ENCODE measurements at regions not wholly inside any gene's neighbourhood (a gene's known extent, or its start where the extent isn't known, plus 50 kb on each side); places are given as distances from the start of the nearest gene placed in this dataset.

GRCh38 chr3:130242850-130243569, 102.5 kb upstream of the COL6A5 start:
- H3K4me3 ChIP-seq (ENCODE audit: low read depth, low read length): no peak overlapping the region
- no peak for TF ChIP-seq CTCF (IDR thresholded peaks at IDR 0.05; ENCODE audit: low read depth, low read length)

- no peak for TF ChIP-seq CTCF (IDR thresholded peaks at IDR 0.05; ENCODE audit: low read depth, low read length)
- H3K4me3 ChIP-seq (ENCODE audit: low read depth, low read length): no peak overlapping the region
Measured at GRCh38 chr3:130243808-130244207, 101.7 kb upstream of the COL6A5 start.

- TF ChIP-seq CTCF (IDR thresholded peaks at IDR 0.05; ENCODE audit: low read depth, low read length): no peak
- H3K4me3 ChIP-seq (ENCODE audit: low read depth, low read length): no peak overlapping the region
Measured at GRCh38 chr3:130250982-130251381, 94.5 kb upstream of the COL6A5 start.

GRCh38 chr3:130255442-130255841, 90.0 kb upstream of the COL6A5 start:
- TF ChIP-seq CTCF (IDR thresholded peaks at IDR 0.05; ENCODE audit: low read depth, low read length): no peak
- no peak overlapping the region for H3K4me3 ChIP-seq (ENCODE audit: low read depth, low read length)

GRCh38 chr3:130256821-130257340, 88.6 kb upstream of the COL6A5 start:
- H3K4me3 ChIP-seq (ENCODE audit: low read depth, low read length): no peak overlapping the region
- no peak for TF ChIP-seq CTCF (IDR thresholded peaks at IDR 0.05; ENCODE audit: low read depth, low read length)

GRCh38 chr3:130258532-130258952, 86.9 kb upstream of the COL6A5 start:
- TF ChIP-seq CTCF (IDR thresholded peaks at IDR 0.05; ENCODE audit: low read depth, low read length): no peak
- no peak overlapping the region for H3K4me3 ChIP-seq (ENCODE audit: low read depth, low read length)

GRCh38 chr3:130259166-130259874, 86.2 kb upstream of the COL6A5 start:
- no peak for TF ChIP-seq CTCF (IDR thresholded peaks at IDR 0.05; ENCODE audit: low read depth, low read length)
- H3K4me3 ChIP-seq (ENCODE audit: low read depth, low read length): no peak overlapping the region
